Neural cell (in vitro differentiated cells): ENCODE measurements at regions not wholly inside any gene's neighbourhood (a gene's known extent, or its start where the extent isn't known, plus 50 kb on each side); places are given as distances from the start of the nearest gene placed in this dataset.
"Not testable (repeated sequence)": the region's sequence is repeated elsewhere in the genome, so short reads cannot be mapped to it uniquely, and the experiment has no call there.

ENCODE experiments used
- H2AFZ ChIP-seq: fragments of 200-600, 300-800 bp; sonication (generic), shearing (Covaris generic); 2 replicates; pipeline ENCODE4 v1.6.0; 2014; ENCODE audit warnings: low read depth, mild to moderate bottlenecking, antibody characterized with exemption, low read length, moderate library complexity
- H3F3A ChIP-seq: fragments of 200-600 bp; shearing (Covaris generic); 2 replicates; pipeline ENCODE4 v1.6.1; 2016; ENCODE audit warnings: mild to moderate bottlenecking, moderate library complexity, mixed read lengths, antibody characterized with exemption, low read length; ENCODE audit not compliant: insufficient read depth, poor library complexity, severe bottlenecking
- H3K27ac ChIP-seq: fragments of 200-600, 300-800 bp; sonication (generic), shearing (Covaris generic); 2 replicates; pipeline ENCODE4 v1.5.1; 2014; ENCODE audit warnings: mild to moderate bottlenecking, low read length, moderate library complexity
- H3K27me3 ChIP-seq: fragments of 300-800, 200-600 bp; sonication (generic), shearing (Covaris generic); 2 replicates; pipeline ENCODE4 v1.6.0; 2014; ENCODE audit warnings: mild to moderate bottlenecking, low read depth, low read length, moderate library complexity; ENCODE audit not compliant: insufficient read depth
- H3K36me3 ChIP-seq: fragments of 300-800, 200-600 bp; sonication (generic), shearing (Covaris generic); 2 replicates; pipeline ENCODE4 v1.5.1; 2014; ENCODE audit warnings: mild to moderate bottlenecking, antibody characterized with exemption, low read length, moderate library complexity; ENCODE audit not compliant: insufficient read depth
- H3K4me2 ChIP-seq: fragments of 300-800, 200-600 bp; sonication (generic), shearing (Covaris generic); 2 replicates; pipeline ENCODE4 v1.6.0; 2014; ENCODE audit warnings: mild to moderate bottlenecking, low read length
- H3K4me3 ChIP-seq: fragments of 300-800, 200-600 bp; sonication (generic), shearing (Covaris generic); 2 replicates; pipeline ENCODE4 v1.5.1; 2014; ENCODE audit warnings: mild to moderate bottlenecking, low read length, moderate library complexity
- H3K79me2 ChIP-seq: fragments of 200-600 bp; shearing (Covaris generic); replicated peaks from 2 replicates; pipeline ENCODE4 v1.6.0; 2014; ENCODE audit warnings: mild to moderate bottlenecking, low read length, moderate library complexity; ENCODE audit not compliant: insufficient read depth
- H3K9ac ChIP-seq: fragments of 300-800, 200-600 bp; sonication (generic), shearing (Covaris generic); 2 replicates; pipeline ENCODE4 v1.6.1; 2016; ENCODE audit warnings: mild to moderate bottlenecking, low read length, mixed read lengths
- H3K9me2 ChIP-seq: fragments of 200-600 bp; shearing (Covaris generic); 2 replicates; pipeline ENCODE4 v1.6.1; 2016; ENCODE audit warnings: mild to moderate bottlenecking, low read length, mixed read lengths; ENCODE audit not compliant: insufficient read depth
- H3K9me3 ChIP-seq: fragments of 200-600, 300-800 bp; sonication (generic), shearing (Covaris generic); 2 replicates; pipeline ENCODE4 v1.6.1; 2016; ENCODE audit warnings: mild to moderate bottlenecking, mixed run types, low read length, moderate library complexity, mixed read lengths
- H4K20me1 ChIP-seq: fragments of 200-600 bp; shearing (Covaris generic); 2 replicates; pipeline ENCODE4 v1.6.1; 2016; ENCODE audit warnings: mild to moderate bottlenecking, mixed run types; ENCODE audit not compliant: insufficient read depth

DNA sequence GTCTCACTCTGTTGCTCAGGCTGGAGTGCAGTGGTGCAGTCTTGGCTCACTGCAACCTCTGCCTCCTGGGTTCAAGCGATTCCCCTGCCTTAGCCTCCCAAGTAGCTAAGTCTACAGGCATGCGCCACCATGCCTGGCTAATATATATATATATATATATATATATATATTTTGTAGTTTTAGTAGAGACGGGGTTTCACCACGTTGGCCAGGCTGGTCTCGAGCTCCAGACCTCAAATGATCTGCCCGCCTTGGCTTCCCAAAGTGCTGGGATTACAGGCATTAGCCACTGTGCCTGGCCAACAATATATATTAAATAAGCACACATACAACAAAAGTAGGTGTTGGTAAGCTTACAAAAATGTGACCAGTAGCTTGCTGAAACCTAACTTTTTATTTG, 1364.3 kb downstream of the CDH12 start:
- H3K9ac ChIP-seq, H3K4me2 ChIP-seq, H3K79me2 ChIP-seq, H3K4me3 ChIP-seq, H3K36me3 ChIP-seq, H2AFZ ChIP-seq, H3K27ac ChIP-seq, H3K9me3 ChIP-seq, H3K9me2 ChIP-seq, H3F3A ChIP-seq, H3K27me3 ChIP-seq, H4K20me1 ChIP-seq: not testable (repeated sequence)

DNA sequence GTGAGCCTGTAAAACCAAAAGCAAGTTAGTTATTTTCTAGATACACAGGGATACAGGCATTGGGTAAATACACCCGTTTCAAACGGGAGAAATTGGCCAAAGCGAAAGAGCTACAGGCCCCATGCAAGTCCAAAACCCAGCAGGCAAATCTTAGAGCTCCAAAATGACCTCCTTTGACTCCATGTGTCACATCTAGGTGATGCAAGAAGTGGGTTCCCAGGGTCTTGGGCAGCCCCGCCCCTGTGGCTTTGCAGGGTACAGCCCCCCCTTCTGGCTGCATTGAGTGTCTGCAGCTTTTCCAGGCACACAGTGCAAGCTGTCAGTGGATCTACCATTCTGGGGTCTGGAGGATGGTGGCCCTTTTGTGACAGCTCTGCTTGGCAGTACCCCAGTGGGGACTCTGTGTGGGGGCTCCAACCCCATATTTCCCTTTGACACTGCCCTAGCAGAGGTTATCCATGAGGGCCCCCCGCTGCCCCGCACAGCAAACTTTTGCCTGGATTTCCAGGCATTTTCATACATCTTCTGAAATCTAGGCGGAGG, 1367.6 kb downstream of the CDH12 start:
- not testable (repeated sequence) for H3K27me3 ChIP-seq, H3K9me2 ChIP-seq, H4K20me1 ChIP-seq, H3K4me2 ChIP-seq, H3K79me2 ChIP-seq, H3K9me3 ChIP-seq, H3K4me3 ChIP-seq, H2AFZ ChIP-seq, H3F3A ChIP-seq, H3K9ac ChIP-seq, H3K36me3 ChIP-seq, H3K27ac ChIP-seq

DNA sequence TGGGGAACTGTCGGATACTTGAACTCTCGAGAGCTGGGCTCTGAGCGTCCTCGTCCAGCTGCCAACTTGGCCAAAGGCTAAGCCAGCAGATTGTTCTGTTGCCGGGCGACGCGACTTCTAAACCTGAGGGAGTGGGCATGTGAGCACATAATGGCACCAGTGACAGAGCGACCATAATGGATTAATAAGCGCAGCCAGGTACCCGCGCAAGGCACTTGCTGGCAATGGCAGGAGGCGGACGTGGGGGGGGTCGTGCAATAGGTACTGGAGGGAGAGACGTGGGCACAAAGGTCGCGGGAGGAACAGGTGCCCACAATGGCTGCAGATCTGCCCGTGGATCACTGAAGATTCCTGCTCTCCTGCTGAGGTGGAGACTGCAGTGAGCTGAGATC, 1368.7 kb downstream of the CDH12 start:
- H3K4me3 ChIP-seq, H2AFZ ChIP-seq, H3K27ac ChIP-seq, H3K4me2 ChIP-seq, H3K9me3 ChIP-seq, H3K27me3 ChIP-seq, H3F3A ChIP-seq, H4K20me1 ChIP-seq, H3K79me2 ChIP-seq, H3K36me3 ChIP-seq, H3K9ac ChIP-seq, H3K9me2 ChIP-seq: not testable (repeated sequence)

DNA sequence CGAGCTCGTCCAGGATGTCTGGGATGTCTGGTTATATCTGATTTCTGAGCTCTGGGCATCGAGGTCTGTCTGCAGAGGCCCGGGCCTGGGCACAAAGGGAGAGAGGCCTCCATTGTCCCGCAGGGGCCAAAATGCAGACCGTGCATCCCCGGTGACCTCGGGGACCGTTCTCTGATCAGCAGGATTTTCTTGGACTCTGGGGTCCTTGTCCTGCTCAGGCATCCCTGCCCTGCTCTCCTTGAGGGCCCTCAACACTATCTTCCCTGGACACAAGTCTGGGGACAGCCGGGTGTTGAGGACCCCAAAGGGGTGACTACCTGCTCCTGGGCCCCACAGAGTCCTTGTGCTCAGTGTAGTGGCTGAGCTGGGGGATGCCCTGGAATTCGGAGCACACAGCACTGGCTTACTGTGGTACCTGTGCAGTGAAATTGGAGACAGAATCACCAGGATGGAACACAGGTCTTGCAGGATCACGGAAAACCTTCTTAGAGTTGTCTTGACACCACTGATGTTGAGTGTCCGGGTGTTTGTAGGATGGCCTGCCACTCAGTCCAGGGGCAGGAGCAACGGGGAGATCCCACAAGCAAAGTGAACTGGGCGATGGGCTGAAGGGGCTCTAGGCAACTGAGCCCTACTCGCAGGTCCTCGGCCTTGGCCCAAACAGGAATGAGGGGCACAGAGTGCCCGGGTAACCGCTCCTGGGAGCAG, 1369.2 kb downstream of the CDH12 start:
- not testable (repeated sequence) for H3K36me3 ChIP-seq, H3K4me3 ChIP-seq, H3K9me2 ChIP-seq, H2AFZ ChIP-seq, H3K27me3 ChIP-seq, H3K79me2 ChIP-seq, H4K20me1 ChIP-seq, H3F3A ChIP-seq, H3K9ac ChIP-seq, H3K4me2 ChIP-seq, H3K27ac ChIP-seq, H3K9me3 ChIP-seq

DNA sequence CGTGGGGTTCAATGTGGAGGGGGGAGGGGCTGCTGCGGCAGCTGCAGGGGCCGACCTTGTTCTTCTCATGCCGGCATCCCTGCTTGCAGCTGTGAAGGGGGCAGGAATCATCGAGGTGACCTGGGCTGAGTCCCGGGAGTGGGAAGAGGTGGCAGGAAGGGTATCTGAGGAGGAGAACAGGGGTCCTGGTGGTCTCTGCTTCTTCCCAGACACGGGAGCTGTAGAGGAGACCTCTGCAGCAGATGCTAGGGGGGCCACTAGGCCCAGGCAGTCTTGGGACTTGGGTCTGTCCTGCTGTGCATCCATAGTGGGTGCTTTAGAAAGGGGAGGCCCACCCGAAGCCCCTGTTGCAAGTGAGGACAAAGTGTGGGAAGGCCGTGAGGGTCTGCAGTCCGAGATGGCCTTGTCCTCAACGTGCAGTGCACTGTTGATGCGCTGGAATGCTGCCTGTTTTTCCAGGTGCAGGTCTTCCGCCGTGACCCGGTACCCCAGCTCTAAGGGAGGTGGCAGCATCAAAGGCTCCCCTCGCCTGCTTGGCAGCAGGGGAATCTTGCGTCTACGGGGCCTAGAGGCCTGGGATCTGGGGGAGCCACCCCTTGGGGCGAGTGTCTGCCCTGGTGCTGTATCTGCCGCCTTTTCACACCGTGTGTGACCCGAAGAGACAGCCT, 1370.0 kb downstream of the CDH12 start:
- not testable (repeated sequence) for H3K27ac ChIP-seq, H3K9me3 ChIP-seq, H3K79me2 ChIP-seq, H3K9ac ChIP-seq, H4K20me1 ChIP-seq, H3K27me3 ChIP-seq, H3K9me2 ChIP-seq, H2AFZ ChIP-seq, H3F3A ChIP-seq, H3K36me3 ChIP-seq, H3K4me2 ChIP-seq, H3K4me3 ChIP-seq

DNA sequence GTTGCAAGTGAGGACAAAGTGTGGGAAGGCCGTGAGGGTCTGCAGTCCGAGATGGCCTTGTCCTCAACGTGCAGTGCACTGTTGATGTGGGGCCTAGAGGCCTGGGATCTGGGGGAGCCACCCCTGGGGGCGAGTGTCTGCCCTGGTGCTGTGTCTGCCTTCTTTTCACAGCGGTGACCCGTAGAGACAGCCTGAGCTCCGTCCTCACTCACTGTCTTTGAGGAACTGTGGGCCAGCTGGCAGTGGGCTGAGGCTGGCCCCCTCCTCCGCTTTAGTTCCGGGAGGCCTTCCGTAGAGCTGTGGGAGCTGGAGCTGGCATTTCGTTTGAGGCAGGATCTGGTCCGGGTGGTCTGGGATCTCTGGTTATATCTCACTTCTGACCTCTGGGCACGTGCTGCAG, 1370.6 kb downstream of the CDH12 start:
- not testable (repeated sequence) for H3K4me2 ChIP-seq, H3K9me2 ChIP-seq, H3K27me3 ChIP-seq, H3F3A ChIP-seq, H3K9me3 ChIP-seq, H3K36me3 ChIP-seq, H3K4me3 ChIP-seq, H3K79me2 ChIP-seq, H4K20me1 ChIP-seq, H2AFZ ChIP-seq, H3K27ac ChIP-seq, H3K9ac ChIP-seq

DNA sequence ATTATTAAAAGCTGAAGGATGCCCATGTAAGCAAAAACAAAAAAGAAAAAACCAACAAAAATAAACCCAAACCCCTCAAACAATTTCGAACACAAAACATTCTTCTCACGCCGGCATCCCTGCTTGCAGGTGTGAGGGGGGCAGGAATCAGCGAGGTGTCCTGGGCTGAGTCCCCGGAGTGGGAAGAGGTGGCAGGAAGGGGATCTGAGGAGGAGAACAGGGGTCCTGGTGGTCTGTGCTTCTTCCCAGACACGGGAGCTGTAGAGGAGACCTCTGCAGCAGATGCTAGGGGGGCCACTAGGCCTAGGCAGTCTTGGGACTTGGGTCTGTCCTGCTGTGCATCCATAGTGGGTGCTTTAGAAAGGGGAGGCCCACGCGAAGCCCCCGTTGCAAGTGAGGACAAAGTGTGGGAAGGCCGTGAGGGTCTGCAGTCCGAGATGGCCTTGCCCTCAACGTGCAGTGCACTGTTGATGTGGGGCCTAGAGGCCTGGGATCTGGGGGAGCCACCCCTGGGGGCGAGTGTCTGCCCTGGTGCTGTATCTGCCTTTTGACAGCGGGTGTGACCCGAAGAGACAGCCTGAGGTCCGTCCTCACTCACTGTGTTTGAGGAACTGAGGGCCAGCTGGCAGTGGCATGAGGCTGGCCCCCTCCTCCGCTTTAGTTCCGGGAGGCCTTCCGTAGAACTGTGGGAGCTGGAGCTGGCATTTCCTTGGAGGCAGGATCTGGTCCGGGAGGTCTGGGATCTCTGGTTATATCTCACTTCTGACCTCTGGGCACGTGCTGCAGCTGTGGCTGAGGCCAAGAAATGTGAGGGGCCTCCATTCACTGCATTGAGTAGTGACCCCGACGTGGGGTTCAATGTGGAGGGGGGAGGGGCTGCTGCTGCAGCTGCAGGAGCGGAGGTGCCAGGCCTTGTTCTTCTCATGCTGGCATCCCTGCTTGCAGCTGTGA, 1371.5 kb downstream of the CDH12 start:
- H3K27me3 ChIP-seq, H3K36me3 ChIP-seq, H3K27ac ChIP-seq, H3K9ac ChIP-seq, H2AFZ ChIP-seq, H3K9me2 ChIP-seq, H4K20me1 ChIP-seq, H3K9me3 ChIP-seq, H3K4me2 ChIP-seq, H3K4me3 ChIP-seq, H3K79me2 ChIP-seq, H3F3A ChIP-seq: not testable (repeated sequence)
